ENCODE measurements at regions not wholly inside any gene's neighbourhood (a gene's known extent, or its start where the extent isn't known, plus 50 kb on each side); places are given as distances from the start of the nearest gene placed in this dataset.

GRCh38 chr4:104942990-104943743 lies 203.5 kb upstream of the TET2 start:
- Mint-ChIP-seq H3K27me3 (no peaks in the 10 kb centered on the region), H3K4me3 (no peak overlapping the region), H3K4me1 (no peaks in the 10 kb centered on the region), H3K27ac (no peak overlapping the region), H3K9me3 (ENCODE audit: insufficient read depth) (no peaks in the 10 kb centered on the region)
- Histone ChIP-seq H3K79me2 (ENCODE audit: control insufficient read depth, insufficient read depth, low read length) (no peaks in the 10 kb centered on the region), H3K36me3 (replicated peaks in 1 of 2; ENCODE audit: control extremely low read depth in 1 of 2, control insufficient read depth in 1 of 2, extremely low read depth in 1 of 2, insufficient read depth in 2 of 2, low read length in 1 of 2) (no peaks in the 10 kb centered on the region), H2AFZ (ENCODE audit: insufficient read depth, low read depth, low read length, poor library complexity, severe bottlenecking) (peak overlapping the region; percentile 21), H3K9ac (ENCODE audit: low read length) (no peak overlapping the region), H3K27me3 (replicated peaks in 1 of 4; ENCODE audit: control extremely low read depth in 1 of 4, control insufficient read depth in 3 of 4, insufficient read depth in 4 of 4, low read length in 3 of 4) (no peaks in the 10 kb centered on the region), H3K9me3 (ENCODE audit: control extremely low read depth in 1 of 3, control insufficient read depth in 2 of 3, insufficient read depth in 1 of 3, low read length in 2 of 3) (peaks cover 0 to 1% (median 0%) of the 10 kb centered on the region in 3 donors), H3K4me1 (ENCODE audit: control insufficient read depth in 2 of 2, insufficient read depth in 2 of 2, low read length in 2 of 2) (no peaks in the 10 kb centered on the region), H4K20me1 (ENCODE audit: control insufficient read depth, insufficient read depth, low read length, poor library complexity, severe bottlenecking) (no peaks in the 10 kb centered on the region), H3K27ac (ENCODE audit: low read length in 2 of 2) (no peak overlapping the region), H3K4me3 (ENCODE audit: control extremely low read depth in 1 of 5, extremely low read depth in 1 of 5, insufficient read depth in 1 of 5, low read depth in 2 of 5, low read length in 4 of 5) (no peak overlapping the region), H3K4me2 (replicated peaks; ENCODE audit: low read depth, low read length, poor library complexity, severe bottlenecking) (no peak overlapping the region)
- POLR2A ChIA-PET = interaction anchor here (0.6 kb wide), 1 partner anchor 767 kb away, joined by 11 read pairs; no protein-coding TSS in a partner anchor
- WGBS (ENCODE audit: insufficient coverage) = 84% methylated on average over 4 of the region's 6 CpGs
- DNase-seq (no peak), ATAC-seq (ENCODE audit: low read depth) (no peak)
- CTCF ChIA-PET = no interaction called here
- intact Hi-C loops (cut with micrococcal nuclease) = no loop called here
- TF ChIP-seq CTCF (IDR thresholded peaks at IDR 0.05) = no peak
- TF ChIP-seq EZH2 (IDR thresholded peaks at IDR 0.05; ENCODE audit: borderline replicate concordance, insufficient read depth, low read depth, low read length, poor library complexity, severe bottlenecking) = no peak

GRCh38 chr4:104944596-104944995 lies 202.1 kb upstream of the TET2 start:
- Mint-ChIP-seq H3K27ac (no peak overlapping the region), H3K4me1 (no peaks in the 10 kb centered on the region), H3K27me3 (no peaks in the 10 kb centered on the region), H3K9me3 (ENCODE audit: insufficient read depth) (no peaks in the 10 kb centered on the region), H3K4me3 (no peak overlapping the region)
- TF ChIP-seq EZH2 (IDR thresholded peaks at IDR 0.05; ENCODE audit: borderline replicate concordance, insufficient read depth, low read depth, low read length, poor library complexity, severe bottlenecking) (no peak), CTCF (IDR thresholded peaks at IDR 0.05) (no peak)
- Histone ChIP-seq H3K9me3 (ENCODE audit: control extremely low read depth in 1 of 3, control insufficient read depth in 2 of 3, insufficient read depth in 1 of 3, low read length in 2 of 3) (peaks cover 0 to 1% (median 0%) of the 10 kb centered on the region in 3 donors), H3K36me3 (replicated peaks in 1 of 2; ENCODE audit: control extremely low read depth in 1 of 2, control insufficient read depth in 1 of 2, extremely low read depth in 1 of 2, insufficient read depth in 2 of 2, low read length in 1 of 2) (no peaks in the 10 kb centered on the region), H3K27me3 (replicated peaks in 1 of 4; ENCODE audit: control extremely low read depth in 1 of 4, control insufficient read depth in 3 of 4, insufficient read depth in 4 of 4, low read length in 3 of 4) (no peaks in the 10 kb centered on the region), H3K4me1 (ENCODE audit: control insufficient read depth in 2 of 2, insufficient read depth in 2 of 2, low read length in 2 of 2) (no peaks in the 10 kb centered on the region), H3K4me3 (ENCODE audit: control extremely low read depth in 1 of 5, extremely low read depth in 1 of 5, insufficient read depth in 1 of 5, low read depth in 2 of 5, low read length in 4 of 5) (no peak overlapping the region), H3K27ac (ENCODE audit: low read length in 2 of 2) (no peak overlapping the region), H3K4me2 (replicated peaks; ENCODE audit: low read depth, low read length, poor library complexity, severe bottlenecking) (no peak overlapping the region), H3K9ac (ENCODE audit: low read length) (no peak overlapping the region), H2AFZ (ENCODE audit: insufficient read depth, low read depth, low read length, poor library complexity, severe bottlenecking) (no peak overlapping the region), H3K79me2 (ENCODE audit: control insufficient read depth, insufficient read depth, low read length) (no peaks in the 10 kb centered on the region), H4K20me1 (ENCODE audit: control insufficient read depth, insufficient read depth, low read length, poor library complexity, severe bottlenecking) (no peaks in the 10 kb centered on the region)
- ChIA-PET POLR2A (no interaction called here), CTCF (interaction anchor here (0.8 kb wide), 1 partner anchor 13 kb away, joined by 3 read pairs; no protein-coding TSS in a partner anchor)
- DNase-seq = no peak
- no peak for ATAC-seq (ENCODE audit: low read depth)
- intact Hi-C loops (cut with micrococcal nuclease) = no loop called here
